Neural progenitor cell (in vitro differentiated cells): ENCODE measurements at regions not wholly inside any gene's neighbourhood (a gene's known extent, or its start where the extent isn't known, plus 50 kb on each side); places are given as distances from the start of the nearest gene placed in this dataset.
"Not testable (repeated sequence)": the region's sequence is repeated elsewhere in the genome, so short reads cannot be mapped to it uniquely, and the experiment has no call there.

Experiments
- EZH2 ChIP-seq: fragments of 200-600 bp; sonication (generic); IDR thresholded peaks from 2 replicates; pipeline ENCODE4 v1.6.1; 2017; ENCODE audit warnings: antibody characterized with exemption, mild to moderate bottlenecking, moderate library complexity
- EZH2phosphoT487 ChIP-seq: fragments of 200-600 bp; sonication (generic); IDR thresholded peaks from 2 replicates; pipeline ENCODE4 v1.6.1; 2017; ENCODE audit warnings: antibody characterized with exemption
- TF ChIP-seq, protein P1 (sequence below): fragments of 200-600 bp; sonication (generic); IDR thresholded peaks from 2 replicates; pipeline ENCODE4 v1.5.1; 2017; ENCODE audit warnings: antibody characterized with exemption, mild to moderate bottlenecking

DNA sequence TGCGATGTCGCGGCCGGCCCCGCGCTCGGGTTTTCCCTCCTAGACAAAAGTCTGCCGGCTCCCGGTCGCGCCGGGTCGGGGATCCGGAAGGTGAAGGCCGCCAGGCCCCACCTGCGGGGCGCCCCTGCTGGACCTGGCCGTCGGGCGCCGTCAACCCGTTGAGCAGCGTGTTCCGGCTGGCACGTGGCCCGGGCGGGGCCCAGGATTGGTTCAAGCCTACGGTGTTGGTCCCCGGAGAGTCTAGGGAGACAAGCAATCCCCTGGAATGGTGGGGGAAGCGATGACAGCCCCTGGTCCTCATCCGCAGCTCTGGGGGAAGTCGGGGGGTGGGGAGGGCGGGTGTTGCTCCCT lies 2776.3 kb upstream of the TPTE start:
- TF ChIP-seq EZH2phosphoT487, EZH2: not testable (repeated sequence)
- TF ChIP-seq, protein P1, sequence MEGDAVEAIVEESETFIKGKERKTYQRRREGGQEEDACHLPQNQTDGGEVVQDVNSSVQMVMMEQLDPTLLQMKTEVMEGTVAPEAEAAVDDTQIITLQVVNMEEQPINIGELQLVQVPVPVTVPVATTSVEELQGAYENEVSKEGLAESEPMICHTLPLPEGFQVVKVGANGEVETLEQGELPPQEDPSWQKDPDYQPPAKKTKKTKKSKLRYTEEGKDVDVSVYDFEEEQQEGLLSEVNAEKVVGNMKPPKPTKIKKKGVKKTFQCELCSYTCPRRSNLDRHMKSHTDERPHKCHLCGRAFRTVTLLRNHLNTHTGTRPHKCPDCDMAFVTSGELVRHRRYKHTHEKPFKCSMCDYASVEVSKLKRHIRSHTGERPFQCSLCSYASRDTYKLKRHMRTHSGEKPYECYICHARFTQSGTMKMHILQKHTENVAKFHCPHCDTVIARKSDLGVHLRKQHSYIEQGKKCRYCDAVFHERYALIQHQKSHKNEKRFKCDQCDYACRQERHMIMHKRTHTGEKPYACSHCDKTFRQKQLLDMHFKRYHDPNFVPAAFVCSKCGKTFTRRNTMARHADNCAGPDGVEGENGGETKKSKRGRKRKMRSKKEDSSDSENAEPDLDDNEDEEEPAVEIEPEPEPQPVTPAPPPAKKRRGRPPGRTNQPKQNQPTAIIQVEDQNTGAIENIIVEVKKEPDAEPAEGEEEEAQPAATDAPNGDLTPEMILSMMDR = not testable (repeated sequence)
